ENCODE measurements at regions not wholly inside any gene's neighbourhood (a gene's known extent, or its start where the extent isn't known, plus 50 kb on each side); places are given as distances from the start of the nearest gene placed in this dataset.

DNA sequence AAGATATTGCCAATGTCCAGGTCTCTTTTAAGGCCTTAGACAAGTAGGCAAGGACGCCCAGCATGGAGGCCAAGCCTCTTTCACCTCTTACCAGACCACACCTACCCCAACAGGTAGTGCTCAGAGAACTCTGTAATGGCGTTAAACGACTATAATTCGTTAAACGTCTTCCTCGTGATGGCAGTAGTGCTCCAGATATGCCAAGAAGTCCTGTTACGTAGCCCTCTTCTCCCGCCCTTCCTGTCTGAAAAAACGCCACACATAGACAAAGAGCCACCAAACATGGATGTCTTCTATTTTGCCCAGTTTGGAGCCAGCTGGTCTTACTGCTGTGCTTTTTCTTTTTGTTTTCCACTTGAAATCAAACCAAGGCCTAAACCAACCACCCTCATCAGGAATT lies 190.7 kb downstream of the OR13H1 start:
- no peak for TF ChIP-seq POLR2A (IDR thresholded peaks at IDR 0.05)
- TF ChIP-seq, protein P1, sequence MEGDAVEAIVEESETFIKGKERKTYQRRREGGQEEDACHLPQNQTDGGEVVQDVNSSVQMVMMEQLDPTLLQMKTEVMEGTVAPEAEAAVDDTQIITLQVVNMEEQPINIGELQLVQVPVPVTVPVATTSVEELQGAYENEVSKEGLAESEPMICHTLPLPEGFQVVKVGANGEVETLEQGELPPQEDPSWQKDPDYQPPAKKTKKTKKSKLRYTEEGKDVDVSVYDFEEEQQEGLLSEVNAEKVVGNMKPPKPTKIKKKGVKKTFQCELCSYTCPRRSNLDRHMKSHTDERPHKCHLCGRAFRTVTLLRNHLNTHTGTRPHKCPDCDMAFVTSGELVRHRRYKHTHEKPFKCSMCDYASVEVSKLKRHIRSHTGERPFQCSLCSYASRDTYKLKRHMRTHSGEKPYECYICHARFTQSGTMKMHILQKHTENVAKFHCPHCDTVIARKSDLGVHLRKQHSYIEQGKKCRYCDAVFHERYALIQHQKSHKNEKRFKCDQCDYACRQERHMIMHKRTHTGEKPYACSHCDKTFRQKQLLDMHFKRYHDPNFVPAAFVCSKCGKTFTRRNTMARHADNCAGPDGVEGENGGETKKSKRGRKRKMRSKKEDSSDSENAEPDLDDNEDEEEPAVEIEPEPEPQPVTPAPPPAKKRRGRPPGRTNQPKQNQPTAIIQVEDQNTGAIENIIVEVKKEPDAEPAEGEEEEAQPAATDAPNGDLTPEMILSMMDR (IDR thresholded peaks at IDR 0.05): peak in 2 of 7 experiments; percentile 20 to 40
